NCI-H1930 (cell line): ENCODE measurements at regions not wholly inside any gene's neighbourhood (a gene's known extent, or its start where the extent isn't known, plus 50 kb on each side); places are given as distances from the start of the nearest gene placed in this dataset.

Experiments
- DNase-seq, 2 experiments: peaks; one replicate each; lab custom pipeline; 2025; lab: John Stamatoyannopoulos, UW

- DNase-seq: no peak
Measured at GRCh38 chr6:94372229-94372628, 952.9 kb upstream of the EPHA7 start.

- DNase-seq: no peak
Measured at GRCh38 chr6:94367316-94367715, 948.0 kb upstream of the EPHA7 start.

- no peak for DNase-seq
Measured at GRCh38 chr6:94362061-94362864, 942.9 kb upstream of the EPHA7 start.

- DNase-seq: no peak
Measured at GRCh38 chr6:94361304-94362060, 942.1 kb upstream of the EPHA7 start.

- DNase-seq: no peak
Measured at GRCh38 chr6:94357381-94357980, 938.1 kb upstream of the EPHA7 start.

GRCh38 chr6:94350833-94351232 lies 931.5 kb upstream of the EPHA7 start:
- DNase-seq: no peak

GRCh38 chr6:94349227-94349626 lies 929.9 kb upstream of the EPHA7 start:
- DNase-seq: peak in 1 of 2 experiments; percentile 0

GRCh38 chr6:94344866-94345265 lies 925.5 kb upstream of the EPHA7 start:
- no peak for DNase-seq

GRCh38 chr6:94341173-94341572 lies 921.8 kb upstream of the EPHA7 start:
- DNase-seq: no peak

GRCh38 chr6:94323853-94324252 lies 904.5 kb upstream of the EPHA7 start:
- DNase-seq: no peak

GRCh38 chr6:94300424-94301144 lies 881.2 kb upstream of the EPHA7 start:
- DNase-seq: no peak

- no peak for DNase-seq
Measured at GRCh38 chr6:94289131-94289530, 869.8 kb upstream of the EPHA7 start.

GRCh38 chr6:94278146-94278545 lies 858.8 kb upstream of the EPHA7 start:
- DNase-seq: no peak

GRCh38 chr6:94272327-94272726 lies 853.0 kb upstream of the EPHA7 start:
- DNase-seq: no peak

GRCh38 chr6:94270091-94270948 lies 851.0 kb upstream of the EPHA7 start:
- DNase-seq: no peak

- DNase-seq: no peak
Measured at GRCh38 chr6:94269256-94269655, 849.9 kb upstream of the EPHA7 start.

- no peak for DNase-seq
Measured at GRCh38 chr6:94260765-94261164, 841.4 kb upstream of the EPHA7 start.

- DNase-seq: no peak
Measured at GRCh38 chr6:94254689-94255088, 835.3 kb upstream of the EPHA7 start.

- DNase-seq: no peak
Measured at GRCh38 chr6:94251878-94252277, 832.5 kb upstream of the EPHA7 start.

- DNase-seq: no peak
Measured at GRCh38 chr6:94245395-94245794, 826.0 kb upstream of the EPHA7 start.

GRCh38 chr6:94238868-94239267 lies 819.5 kb upstream of the EPHA7 start:
- no peak for DNase-seq
